Colonic mucosa (tissue), 4 donors: ENCODE measurements at regions not wholly inside any gene's neighbourhood (a gene's known extent, or its start where the extent isn't known, plus 50 kb on each side); places are given as distances from the start of the nearest gene placed in this dataset.

ENCODE experiments used
- DNase-seq: peaks from one replicate; pipeline ENCODE4 v3.0.0-alpha.2; 2020
- H3K27ac ChIP-seq: fragments of 200-600 bp; one replicate; pipeline ENCODE4 v1.8.0; 2021
- H3K27me3 ChIP-seq: fragments of 200-600 bp; one replicate; pipeline ENCODE4 v1.8.0; 2021
- H3K36me3 ChIP-seq: fragments of 200-600 bp; one replicate; pipeline ENCODE4 v1.8.0; 2021
- H3K4me1 ChIP-seq: fragments of 200-600 bp; one replicate; pipeline ENCODE4 v1.8.0; 2021; ENCODE audit warnings: mild to moderate bottlenecking
- H3K4me3 ChIP-seq: fragments of 200-600 bp; one replicate; pipeline ENCODE4 v1.8.0; 2021
- H3K9ac ChIP-seq, 2 donors: one replicate each; pipeline ENCODE4 v1.7.0; 2013; ENCODE audit warnings: control low read depth in 2 of 2, low read depth in 2 of 2, low read length in 2 of 2
- H3K9me3 ChIP-seq: fragments of 200-600 bp; one replicate; pipeline ENCODE4 v1.8.0; 2021
- CTCF ChIP-seq: fragments of 200-600 bp; IDR thresholded peaks from one replicate; pipeline ENCODE4 v1.8.0; 2022; ENCODE audit warnings: antibody characterized with exemption, mild to moderate bottlenecking
- intact Hi-C: fragments of 100-400 bp; cut with DNase I; formaldehyde crosslinking; loops from one replicate; pipeline ENCODE4 v1.14.1; 2022
- donor health status: healthy.
- donor health status: DM: no; HTN: no; CAD: no.
- donor health status: DM: no; HTN: no; CAD: no.

- TF ChIP-seq CTCF = no peak
- no peak overlapping the region for H3K9ac ChIP-seq
- intact Hi-C loops = no loop called here
Observed at GRCh38 chr7:91342346-91342745, 78.1 kb downstream of the FZD1 start.

GRCh38 chr7:91343420-91343960 lies 79.3 kb downstream of the FZD1 start:
- H3K27me3 ChIP-seq = no peaks in the 10 kb centered on the region
- no peaks in the 10 kb centered on the region for H3K36me3 ChIP-seq
- no peaks in the 10 kb centered on the region for H3K4me1 ChIP-seq
- no peak overlapping the region for H3K9ac ChIP-seq
- DNase-seq = no peak
- H3K4me3 ChIP-seq = no peak overlapping the region
- no peak overlapping the region for H3K27ac ChIP-seq
- intact Hi-C loops = no loop called here
- H3K9me3 ChIP-seq = no peaks in the 10 kb centered on the region
- no peak for TF ChIP-seq CTCF

More at GRCh38 chr7:91342346-91342745, 78.1 kb downstream of the FZD1 start:
- H3K9me3 ChIP-seq = no peaks in the 10 kb centered on the region
- no peak overlapping the region for H3K27ac ChIP-seq
- no peaks in the 10 kb centered on the region for H3K27me3 ChIP-seq
- no peak overlapping the region for H3K4me3 ChIP-seq
- DNase-seq = no peak
- H3K4me1 ChIP-seq = no peaks in the 10 kb centered on the region
- H3K36me3 ChIP-seq = no peaks in the 10 kb centered on the region

- H3K9ac ChIP-seq = no peak overlapping the region
- no peak overlapping the region for H3K4me3 ChIP-seq
- H3K9me3 ChIP-seq = no peaks in the 10 kb centered on the region
- no peak for DNase-seq
- H3K4me1 ChIP-seq = no peaks in the 10 kb centered on the region
- no peaks in the 10 kb centered on the region for H3K27me3 ChIP-seq
- TF ChIP-seq CTCF = no peak
- no peaks in the 10 kb centered on the region for H3K36me3 ChIP-seq
- H3K27ac ChIP-seq = no peak overlapping the region
- intact Hi-C loops = no loop called here
Observed at GRCh38 chr7:91343996-91344629, 79.9 kb downstream of the FZD1 start.

GRCh38 chr7:91344911-91345310 lies 80.7 kb downstream of the FZD1 start:
- intact Hi-C loops = no loop called here
- DNase-seq = no peak
- no peak for TF ChIP-seq CTCF

GRCh38 chr7:91345449-91345848 lies 81.2 kb downstream of the FZD1 start:
- no peaks in the 10 kb centered on the region for H3K36me3 ChIP-seq
- TF ChIP-seq CTCF = no peak
- DNase-seq = no peak
- H3K27me3 ChIP-seq = no peaks in the 10 kb centered on the region
- H3K4me1 ChIP-seq = no peaks in the 10 kb centered on the region
- intact Hi-C loops = no loop called here
- H3K27ac ChIP-seq = no peak overlapping the region
- H3K4me3 ChIP-seq = no peak overlapping the region
- H3K9me3 ChIP-seq = no peaks in the 10 kb centered on the region
- H3K9ac ChIP-seq = no peak overlapping the region

More at GRCh38 chr7:91344911-91345310, 80.7 kb downstream of the FZD1 start:
- no peak overlapping the region for H3K4me3 ChIP-seq
- H3K36me3 ChIP-seq = no peaks in the 10 kb centered on the region
- H3K27ac ChIP-seq = no peak overlapping the region
- no peaks in the 10 kb centered on the region for H3K4me1 ChIP-seq
- no peak overlapping the region for H3K9ac ChIP-seq
- no peaks in the 10 kb centered on the region for H3K27me3 ChIP-seq
- H3K9me3 ChIP-seq = no peaks in the 10 kb centered on the region
